HUDEP-2 (cell line): ENCODE measurements at regions not wholly inside any gene's neighbourhood (a gene's known extent, or its start where the extent isn't known, plus 50 kb on each side); places are given as distances from the start of the nearest gene placed in this dataset.

Source experiments
- DNase-seq, 76 experiments: peaks; one replicate each; lab custom pipeline; 2025; ENCODE audit not compliant: unreplicated experiment in 76 of 76; lab: John Stamatoyannopoulos, UW

GRCh38 chr7:118298771-118299170 lies 74.3 kb downstream of the ANKRD7 start:
- DNase-seq, result no peak

DNA sequence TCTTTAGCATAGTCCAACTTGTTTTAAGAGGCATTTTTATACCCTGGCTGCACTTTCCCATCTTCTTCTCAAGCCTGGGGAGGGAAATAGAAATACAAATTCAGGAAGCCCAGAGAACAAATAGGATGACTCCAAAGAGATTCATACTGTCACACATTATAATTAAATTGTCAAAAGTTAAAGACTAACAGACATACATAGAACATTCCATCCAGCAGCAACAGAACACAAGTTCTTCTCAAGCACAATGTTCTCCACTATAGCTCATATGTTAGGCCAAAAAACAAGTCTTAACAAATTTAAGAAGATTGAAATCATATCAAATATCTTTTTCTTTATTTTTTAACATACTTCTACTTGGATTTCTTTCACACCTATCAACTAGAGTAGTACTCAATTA lies 75.7 kb downstream of the ANKRD7 start:
- no peak for DNase-seq

GRCh38 chr7:118304100-118304499 lies 79.6 kb downstream of the ANKRD7 start:
- DNase-seq, result no peak

- no peak for DNase-seq
Observed at GRCh38 chr7:118305671-118306070, 81.2 kb downstream of the ANKRD7 start.

DNA sequence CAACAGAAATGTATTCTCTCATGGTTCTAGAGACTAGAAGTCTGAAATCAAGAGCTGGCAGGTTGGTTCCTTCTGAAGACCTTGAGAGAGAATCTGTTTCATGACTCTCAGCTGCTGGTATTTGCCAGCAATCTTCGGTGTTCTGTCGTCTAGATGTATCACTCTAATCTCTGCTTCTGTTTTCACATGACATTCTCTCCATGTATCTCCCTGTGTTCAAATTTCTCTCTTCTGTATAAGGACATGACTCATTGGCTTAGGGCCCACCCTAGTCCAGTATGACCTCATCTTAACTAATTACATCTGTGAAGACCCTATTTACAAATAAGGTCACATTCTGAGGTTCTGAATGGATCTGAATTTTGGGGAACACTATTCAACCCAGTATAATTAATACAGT lies 82.3 kb downstream of the ANKRD7 start:
- DNase-seq, result no peak

- DNase-seq, result no peak
Observed at GRCh38 chr7:118311121-118311836, 86.8 kb downstream of the ANKRD7 start.

DNA sequence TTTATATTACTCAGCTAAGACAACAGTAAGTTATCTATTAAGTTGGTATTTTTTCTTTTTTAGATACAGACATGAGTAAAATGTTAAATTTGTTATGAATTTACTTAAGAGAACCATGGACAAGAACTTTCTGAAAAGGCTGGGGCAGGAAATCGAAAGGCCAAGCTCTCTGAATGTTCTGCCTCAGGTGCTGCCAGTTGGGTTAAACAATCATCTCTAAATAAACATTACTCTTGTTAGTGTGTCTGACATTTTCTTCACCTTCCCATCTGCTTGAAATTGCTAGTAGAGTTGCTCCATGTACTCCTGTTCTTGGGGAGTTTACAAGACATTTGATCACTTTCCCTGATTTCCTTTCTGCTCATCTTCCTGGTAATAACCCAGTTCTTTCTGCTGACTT lies 87.5 kb downstream of the ANKRD7 start:
- no peak for DNase-seq

- no peak for DNase-seq
Observed at GRCh38 chr7:118312966-118313365, 88.5 kb downstream of the ANKRD7 start.

DNA sequence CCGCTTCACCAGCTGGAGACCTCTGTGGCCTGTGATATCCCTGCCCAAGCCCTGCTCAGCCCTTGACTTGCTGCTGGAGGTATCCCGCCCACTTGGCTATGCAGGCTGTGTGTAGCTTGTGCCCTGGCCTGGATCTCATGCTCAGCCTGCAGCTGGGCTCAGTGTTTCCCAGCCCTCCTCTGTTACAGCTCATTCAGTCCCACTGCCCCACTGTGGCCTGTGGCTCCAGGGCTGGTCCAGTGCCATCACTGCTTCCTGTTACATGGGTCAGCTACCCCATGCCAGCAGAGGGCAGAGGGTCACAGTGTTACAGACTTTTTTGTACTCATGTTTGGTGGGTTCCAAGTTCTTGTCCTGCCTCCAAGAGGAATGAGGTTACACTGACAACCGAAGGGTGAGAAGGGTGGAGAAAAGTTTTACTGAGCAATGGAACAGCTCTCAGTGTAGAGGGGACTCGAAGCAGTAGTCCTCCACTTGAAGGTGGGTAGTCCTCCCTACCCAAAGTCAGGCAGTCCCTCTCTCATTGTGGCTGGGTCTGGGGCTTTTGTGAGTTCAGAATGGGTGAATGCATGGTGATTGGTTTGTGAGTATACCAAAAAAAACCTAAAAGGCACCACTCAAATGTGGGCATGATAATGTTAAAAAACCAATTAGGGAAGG lies 100.4 kb downstream of the ANKRD7 start:
- DNase-seq, result no peak

- no peak for DNase-seq
Observed at GRCh38 chr7:118325450-118325808, 100.9 kb downstream of the ANKRD7 start.

DNA sequence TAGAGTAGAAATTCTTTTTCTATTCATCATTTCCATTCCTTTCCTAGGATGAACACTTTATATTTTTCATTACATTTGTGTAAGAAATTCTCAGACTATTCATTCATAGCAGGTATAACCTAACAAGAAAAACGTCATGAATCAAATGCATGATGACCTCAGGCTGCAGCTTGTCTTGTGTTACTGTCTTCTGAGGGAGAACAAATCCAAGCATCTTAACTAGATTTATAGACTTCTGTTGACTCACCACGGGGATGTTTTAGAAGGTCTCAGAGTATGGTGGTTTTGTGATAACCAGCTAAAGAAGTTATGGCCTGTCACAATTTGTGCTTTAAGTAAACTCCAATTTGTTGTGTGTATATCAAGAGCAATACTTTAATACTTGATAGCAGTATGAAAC lies 102.7 kb downstream of the ANKRD7 start:
- DNase-seq, result no peak

DNA sequence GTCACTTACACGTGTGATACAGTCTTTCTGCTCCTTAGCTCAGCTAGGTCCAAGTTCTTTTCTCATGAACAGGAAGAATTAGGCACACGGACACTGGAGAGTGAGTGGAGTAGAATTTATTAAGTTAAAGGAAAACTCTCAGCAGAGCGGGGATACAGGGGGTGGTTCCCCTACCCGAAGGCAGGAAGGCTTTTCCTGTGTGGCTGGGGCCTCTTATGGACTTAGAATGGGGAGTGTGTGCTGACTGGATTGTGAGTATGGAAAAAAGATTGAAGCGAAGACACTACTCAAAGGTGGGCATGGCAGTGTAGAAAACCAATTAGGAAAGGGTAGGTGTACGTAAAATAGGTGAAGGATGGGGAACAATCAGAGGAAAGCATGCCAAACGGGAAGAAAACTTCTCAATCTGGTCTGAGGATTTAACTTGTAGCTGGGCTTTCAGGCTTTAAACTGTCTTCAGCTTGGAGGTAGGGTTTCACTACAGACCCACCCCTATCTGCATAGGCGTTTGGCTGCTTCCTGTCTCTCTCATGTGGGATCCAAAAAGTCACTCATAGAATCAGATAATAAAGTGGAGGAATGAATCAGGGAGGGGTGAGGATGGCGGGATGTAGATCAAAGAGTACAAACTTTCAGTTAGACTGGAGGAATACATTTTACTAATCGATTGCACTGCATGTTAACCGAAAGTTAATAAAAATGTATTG lies 104.2 kb downstream of the ANKRD7 start:
- DNase-seq, result no peak

GRCh38 chr7:118330388-118330787 lies 105.9 kb downstream of the ANKRD7 start:
- no peak for DNase-seq

GRCh38 chr7:118346748-118347147 lies 122.2 kb downstream of the ANKRD7 start:
- no peak for DNase-seq

DNA sequence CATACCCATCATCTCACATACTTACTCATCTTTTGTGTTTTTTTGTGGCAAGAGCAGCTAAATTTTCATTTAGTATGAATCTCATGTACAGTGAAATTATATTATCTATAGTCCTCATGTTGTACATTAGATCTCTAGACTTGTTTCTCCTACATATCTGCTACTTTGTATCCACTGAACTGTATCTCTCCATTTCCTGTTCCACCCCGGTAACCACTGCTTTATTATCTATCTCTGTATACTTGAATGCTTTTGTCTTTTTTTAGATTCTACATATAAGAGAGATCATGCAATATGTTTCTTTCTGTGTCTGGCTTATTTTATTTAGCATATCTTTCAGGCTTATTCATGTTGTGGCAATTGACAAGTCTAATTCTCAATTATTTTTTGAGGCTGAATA lies 125.1 kb downstream of the ANKRD7 start:
- DNase-seq, result no peak

DNA sequence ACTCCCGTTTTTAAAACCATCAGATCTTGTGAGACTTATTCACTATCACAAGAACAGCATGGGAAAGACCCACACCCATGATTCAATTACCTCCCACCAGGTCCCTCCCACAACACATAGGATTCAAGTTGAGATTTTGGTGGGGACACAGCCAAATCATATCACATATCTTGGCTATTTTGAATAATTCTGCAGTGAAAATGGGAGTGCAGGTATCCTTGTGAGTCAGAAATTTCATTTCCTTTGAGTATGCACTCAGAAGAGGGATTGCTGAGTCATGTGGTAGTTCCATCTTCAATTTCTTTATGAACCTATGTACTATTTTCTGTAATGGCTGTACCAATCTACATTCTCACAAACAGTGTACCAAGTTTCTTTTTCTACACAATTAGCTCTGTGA lies 125.8 kb downstream of the ANKRD7 start:
- no peak for DNase-seq

GRCh38 chr7:118352867-118353453 lies 128.5 kb downstream of the ANKRD7 start:
- DNase-seq, result peak in 9 of 76 experiments; percentile 0 to 18 (median 7)

DNA sequence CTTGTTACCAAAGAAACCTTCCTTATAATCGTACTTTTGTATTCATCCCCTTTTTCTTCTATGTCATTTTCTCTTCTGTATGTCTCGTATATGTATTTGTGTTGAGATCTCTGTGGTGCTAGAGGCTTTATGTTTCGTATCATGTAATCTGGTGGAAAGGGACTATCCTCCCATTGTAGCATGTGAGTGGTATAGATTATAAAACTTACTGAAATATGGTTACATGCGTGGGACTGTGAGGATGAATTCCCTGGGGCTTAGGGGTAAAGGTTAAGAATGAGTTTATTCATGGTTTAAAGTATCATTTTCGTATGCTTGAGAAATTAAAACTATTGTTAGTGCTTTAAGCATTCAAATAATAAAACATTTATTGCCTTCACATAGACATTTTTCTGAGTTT lies 141.9 kb downstream of the ANKRD7 start:
- DNase-seq, result no peak

GRCh38 chr7:118368958-118369357 lies 144.5 kb downstream of the ANKRD7 start:
- no peak for DNase-seq

- no peak for DNase-seq
Observed at GRCh38 chr7:118369987-118370386, 145.5 kb downstream of the ANKRD7 start.

- peak in 41 of 76 experiments; percentile 0 to 75 (median 24) for DNase-seq
Observed at GRCh38 chr7:118372530-118372929, 148.0 kb downstream of the ANKRD7 start.

DNA sequence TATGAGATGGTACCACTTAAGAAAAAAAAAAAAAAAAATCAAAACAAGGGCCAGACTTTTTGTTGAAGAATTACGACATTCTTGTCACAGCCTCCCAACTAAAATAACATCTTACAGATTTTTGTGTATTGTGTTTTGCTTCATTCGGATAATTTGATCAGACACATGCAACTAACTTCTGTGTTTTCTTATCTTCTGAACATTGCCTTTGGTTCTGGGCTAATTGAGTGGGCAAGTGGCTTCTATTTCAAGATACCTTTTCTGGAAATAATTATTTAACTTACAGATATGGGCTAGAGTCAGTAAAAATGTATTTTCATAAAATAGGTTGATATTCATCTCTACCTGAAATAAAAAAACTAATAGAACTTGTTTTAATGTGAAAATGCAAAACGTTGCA lies 165.1 kb downstream of the ANKRD7 start:
- DNase-seq, result no peak
